CD1c-positive myeloid dendritic cell (primary cell): ENCODE measurements at regions not wholly inside any gene's neighbourhood (a gene's known extent, or its start where the extent isn't known, plus 50 kb on each side); places are given as distances from the start of the nearest gene placed in this dataset.

Source experiments
- DNase-seq: peaks from one replicate; pipeline ENCODE4 v3.0.0-alpha.2; 2016; ENCODE audit errors: extremely low spot score

DNA sequence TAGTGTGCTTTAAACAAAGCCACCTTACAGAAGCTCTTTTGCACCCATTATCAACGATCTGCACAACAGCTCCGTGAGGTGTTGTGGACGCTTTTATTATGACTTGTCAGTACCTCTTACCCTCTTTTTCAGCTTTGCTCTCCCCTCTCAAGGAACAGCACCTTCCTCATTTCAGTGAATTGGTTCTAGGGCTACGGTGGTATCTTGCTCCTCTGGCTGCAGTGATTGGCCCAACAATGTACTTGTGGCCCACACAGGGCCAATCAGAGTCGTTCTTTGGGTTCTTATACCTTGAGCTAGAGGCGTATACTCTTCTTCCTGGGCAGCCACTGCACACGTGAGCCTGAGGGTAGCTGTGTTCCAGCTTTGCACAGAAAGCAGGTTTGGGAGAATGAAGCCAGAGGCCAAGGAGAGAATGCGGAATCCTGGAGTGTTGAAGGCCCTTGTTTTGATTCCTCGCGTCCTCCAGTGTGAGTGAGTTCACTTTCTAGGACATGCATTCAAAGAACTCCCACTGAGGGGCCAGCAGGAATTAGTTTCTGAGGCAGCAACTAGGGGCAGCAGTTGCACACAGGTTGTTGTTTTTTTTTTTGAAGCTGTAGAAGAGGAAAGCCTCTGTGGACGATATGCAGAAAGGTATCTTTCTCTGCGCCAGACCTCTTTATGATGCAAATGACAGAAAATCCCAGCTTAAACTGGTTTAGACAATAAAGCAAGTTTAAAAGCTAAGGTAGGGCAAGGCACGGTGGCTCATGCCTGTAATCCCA lies 49.8 kb upstream of the PDZD8 start:
- no peak for DNase-seq
